BE2C (cell line): ENCODE measurements at regions not wholly inside any gene's neighbourhood (a gene's known extent, or its start where the extent isn't known, plus 50 kb on each side); places are given as distances from the start of the nearest gene placed in this dataset.

Source experiments
- DNase-seq: peaks from one replicate; pipeline ENCODE4 v3.0.0-alpha.2; 2020
- H3K27me3 ChIP-seq: fragments of 250-450 bp; sonication (Bioruptor Pico); 2 replicates; pipeline ENCODE4 v1.5.1; 2020; ENCODE audit warnings: mild to moderate bottlenecking
- H3K36me3 ChIP-seq: fragments of 250-450 bp; sonication (Bioruptor Pico); 2 replicates; pipeline ENCODE4 v1.5.1; 2020; ENCODE audit warnings: mild to moderate bottlenecking
- H3K4me1 ChIP-seq: fragments of 250-450 bp; sonication (Bioruptor Pico); 2 replicates; pipeline ENCODE4 v1.5.1; 2020
- H3K4me3 ChIP-seq: 2 replicates; pipeline ENCODE4 v1.5.1; 2011; ENCODE audit warnings: low read depth, low read length
- H3K9me3 ChIP-seq: fragments of 250-450 bp; sonication (Bioruptor Pico); 2 replicates; pipeline ENCODE4 v1.5.1; 2020
- TF ChIP-seq, protein P1 (sequence below): IDR thresholded peaks from 2 replicates; pipeline ENCODE4 v1.5.1; 2012; ENCODE audit warnings: mild to moderate bottlenecking, low read depth, low read length

DNA sequence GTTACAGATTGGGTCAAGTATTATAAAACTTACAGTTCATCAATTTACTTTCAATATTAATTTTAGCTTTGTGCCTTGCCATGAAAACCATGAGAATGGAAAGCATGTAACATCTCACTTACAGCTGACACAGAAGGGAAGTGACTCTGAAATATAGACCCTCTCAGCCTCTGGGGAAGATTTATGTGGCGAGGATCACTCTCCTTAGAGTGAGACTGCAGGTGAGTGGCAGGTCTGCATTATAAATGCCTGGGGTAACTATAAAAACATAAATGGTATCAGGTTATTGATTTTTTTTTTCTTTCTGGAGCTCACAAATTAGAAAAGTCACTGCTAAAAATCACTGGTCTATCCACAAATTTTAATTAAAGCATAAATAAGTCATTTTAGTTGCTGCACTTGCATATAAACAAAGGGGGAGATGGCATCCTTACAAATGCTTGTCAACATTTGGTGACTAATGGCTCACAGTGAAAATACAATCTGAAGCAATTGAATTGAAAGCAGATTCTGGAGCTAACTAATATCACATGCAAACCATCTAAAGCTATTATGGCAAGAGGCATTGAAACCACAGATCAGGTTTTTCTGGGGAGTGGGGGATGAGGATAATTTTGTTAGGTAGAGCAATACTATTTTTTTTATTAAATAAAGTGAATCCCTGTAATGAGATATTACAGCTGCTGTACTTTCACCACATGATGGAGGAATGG lies 200.9 kb downstream of the TM2D1 start:
- H3K9me3 ChIP-seq, result no peaks in the 10 kb centered on the region
- no peaks in the 10 kb centered on the region for H3K27me3 ChIP-seq
- no peaks in the 10 kb centered on the region for H3K4me1 ChIP-seq
- no peak overlapping the region for H3K4me3 ChIP-seq
- TF ChIP-seq, protein P1, sequence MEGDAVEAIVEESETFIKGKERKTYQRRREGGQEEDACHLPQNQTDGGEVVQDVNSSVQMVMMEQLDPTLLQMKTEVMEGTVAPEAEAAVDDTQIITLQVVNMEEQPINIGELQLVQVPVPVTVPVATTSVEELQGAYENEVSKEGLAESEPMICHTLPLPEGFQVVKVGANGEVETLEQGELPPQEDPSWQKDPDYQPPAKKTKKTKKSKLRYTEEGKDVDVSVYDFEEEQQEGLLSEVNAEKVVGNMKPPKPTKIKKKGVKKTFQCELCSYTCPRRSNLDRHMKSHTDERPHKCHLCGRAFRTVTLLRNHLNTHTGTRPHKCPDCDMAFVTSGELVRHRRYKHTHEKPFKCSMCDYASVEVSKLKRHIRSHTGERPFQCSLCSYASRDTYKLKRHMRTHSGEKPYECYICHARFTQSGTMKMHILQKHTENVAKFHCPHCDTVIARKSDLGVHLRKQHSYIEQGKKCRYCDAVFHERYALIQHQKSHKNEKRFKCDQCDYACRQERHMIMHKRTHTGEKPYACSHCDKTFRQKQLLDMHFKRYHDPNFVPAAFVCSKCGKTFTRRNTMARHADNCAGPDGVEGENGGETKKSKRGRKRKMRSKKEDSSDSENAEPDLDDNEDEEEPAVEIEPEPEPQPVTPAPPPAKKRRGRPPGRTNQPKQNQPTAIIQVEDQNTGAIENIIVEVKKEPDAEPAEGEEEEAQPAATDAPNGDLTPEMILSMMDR, result no peak
- H3K36me3 ChIP-seq, result no peaks in the 10 kb centered on the region
- no peak for DNase-seq

DNA sequence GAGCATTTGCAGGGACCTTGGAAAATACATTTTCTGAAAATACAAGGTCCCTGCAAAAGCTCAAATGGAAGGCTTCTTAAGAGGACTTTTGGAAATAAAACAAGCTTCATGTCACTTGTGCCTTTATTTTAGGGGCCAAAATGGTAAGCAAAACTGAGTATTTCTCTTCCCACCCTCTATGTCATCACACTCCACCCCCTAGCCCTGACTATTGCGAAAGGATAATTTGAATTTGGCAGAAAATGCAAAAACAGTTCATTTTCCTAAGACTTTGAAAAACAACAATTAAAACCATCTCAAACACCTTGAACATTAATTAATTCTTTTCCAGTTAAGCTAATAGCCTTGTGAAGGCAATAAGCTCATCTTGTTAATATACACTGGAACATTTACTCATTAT lies 201.7 kb downstream of the TM2D1 start:
- Histone ChIP-seq H3K4me1 (no peaks in the 10 kb centered on the region), H3K9me3 (no peaks in the 10 kb centered on the region), H3K27me3 (no peaks in the 10 kb centered on the region), H3K4me3 (no peak overlapping the region), H3K36me3 (no peaks in the 10 kb centered on the region)
- DNase-seq, result no peak
- TF ChIP-seq, protein P1, result no peak

DNA sequence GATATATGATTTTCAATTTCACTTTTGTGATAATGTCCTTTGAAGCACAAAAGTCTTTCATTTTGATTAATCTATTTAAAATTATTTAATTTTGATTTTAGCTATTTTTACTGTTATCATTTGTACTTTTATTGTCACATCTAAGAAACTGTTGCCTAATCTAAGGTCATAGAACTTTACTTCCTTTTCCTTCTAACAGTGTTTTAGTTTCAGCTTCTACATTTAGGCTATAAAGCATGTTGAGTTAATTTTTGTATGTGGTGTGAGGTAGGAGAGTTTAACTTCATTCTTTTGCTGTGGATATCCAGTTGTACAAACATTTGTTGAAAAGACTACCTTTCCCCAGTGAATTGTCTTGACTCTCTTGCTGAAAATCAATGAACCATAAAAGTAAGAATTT lies 204.5 kb downstream of the TM2D1 start:
- TF ChIP-seq, protein P1, result no peak
- DNase-seq, result no peak
- H3K4me1 ChIP-seq, result no peaks in the 10 kb centered on the region

DNA sequence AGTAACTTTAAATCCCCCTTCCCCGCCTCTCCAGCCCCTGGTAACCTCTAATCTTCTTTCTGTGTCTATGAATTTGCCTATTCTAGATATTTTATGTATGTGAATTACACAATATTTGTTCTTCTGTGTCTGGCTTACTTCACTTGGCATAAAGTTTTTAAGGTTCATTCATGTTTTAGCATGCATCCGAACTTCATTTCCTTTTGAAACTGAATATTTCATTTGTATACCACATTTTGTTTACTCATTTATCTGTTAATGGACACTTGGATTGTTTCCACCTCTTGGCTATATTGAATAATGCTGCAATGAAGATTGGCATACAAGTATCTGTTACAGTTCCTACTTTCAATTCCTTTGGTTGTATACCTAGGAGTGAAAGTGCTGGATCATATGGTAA lies 205.3 kb downstream of the TM2D1 start:
- H3K36me3 ChIP-seq, result no peaks in the 10 kb centered on the region
- H3K4me3 ChIP-seq, result no peak overlapping the region
- H3K9me3 ChIP-seq, result no peaks in the 10 kb centered on the region
- TF ChIP-seq, protein P1, result no peak
- no peaks in the 10 kb centered on the region for H3K27me3 ChIP-seq
- no peaks in the 10 kb centered on the region for H3K4me1 ChIP-seq
- no peak for DNase-seq

More for the DNA sequence above, 204.5 kb downstream of the TM2D1 start:
- Histone ChIP-seq H3K4me3 (no peak overlapping the region), H3K9me3 (no peaks in the 10 kb centered on the region), H3K27me3 (no peaks in the 10 kb centered on the region), H3K36me3 (no peaks in the 10 kb centered on the region)

DNA sequence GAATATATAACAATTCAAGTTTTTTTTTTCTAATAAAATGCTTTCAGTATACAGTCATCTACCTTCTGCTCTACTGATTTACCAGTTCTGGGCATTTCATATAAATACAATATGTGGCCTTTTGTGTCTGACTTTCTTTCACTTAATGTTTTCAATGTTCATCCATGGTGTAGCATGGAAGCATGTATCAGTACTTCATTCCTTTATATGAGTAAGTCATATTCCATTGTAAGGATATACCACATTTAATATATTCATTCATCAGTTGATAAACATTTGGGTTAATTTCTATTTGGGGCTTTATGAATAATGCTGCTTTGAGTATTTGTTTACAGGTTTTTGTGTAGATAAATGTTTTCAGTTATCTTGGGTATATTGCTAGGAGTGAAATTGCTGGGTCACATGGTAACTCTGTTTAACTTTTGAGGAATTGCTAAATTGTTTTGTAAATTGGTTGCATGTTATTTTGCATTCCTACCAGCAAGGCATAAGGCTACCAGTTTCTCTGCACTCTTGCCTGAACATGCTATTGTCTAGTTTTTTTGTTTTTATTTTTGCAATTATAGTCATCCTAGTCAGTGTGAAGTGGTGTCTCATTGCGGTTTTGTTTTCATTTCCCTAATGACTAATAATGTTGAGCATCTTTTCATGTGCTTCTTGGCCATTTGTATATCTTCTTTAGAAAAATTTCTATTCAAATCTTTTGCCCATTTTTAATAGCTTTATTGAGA lies 206.1 kb downstream of the TM2D1 start:
- Histone ChIP-seq H3K36me3 (no peaks in the 10 kb centered on the region), H3K9me3 (no peaks in the 10 kb centered on the region), H3K27me3 (no peaks in the 10 kb centered on the region), H3K4me3 (no peak overlapping the region), H3K4me1 (no peaks in the 10 kb centered on the region)
- DNase-seq, result no peak
- TF ChIP-seq, protein P1, result no peak

DNA sequence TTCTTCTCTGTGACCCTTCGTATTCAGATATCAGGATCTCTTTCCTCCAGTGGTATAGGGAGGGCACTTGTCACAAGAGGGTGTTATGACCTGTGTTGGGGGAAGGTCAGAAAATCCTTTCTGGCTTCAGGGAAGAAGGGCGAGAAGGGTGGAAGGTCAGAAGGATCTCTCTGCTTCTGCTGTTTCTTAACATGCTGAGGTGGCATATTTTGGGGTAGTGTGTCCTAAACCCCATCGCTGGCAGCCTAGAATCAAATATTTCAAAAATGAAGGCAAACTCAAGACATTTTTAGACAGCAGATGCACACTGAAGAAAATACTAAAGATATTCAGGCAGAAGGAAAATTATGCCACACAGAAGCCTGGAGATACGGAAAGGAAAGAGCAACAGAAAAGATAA lies 207.6 kb downstream of the TM2D1 start:
- no peaks in the 10 kb centered on the region for H3K4me1 ChIP-seq
- no peak for DNase-seq
- H3K4me3 ChIP-seq, result no peak overlapping the region
- TF ChIP-seq, protein P1, result no peak
- H3K36me3 ChIP-seq, result no peaks in the 10 kb centered on the region
- H3K9me3 ChIP-seq, result no peaks in the 10 kb centered on the region
- no peaks in the 10 kb centered on the region for H3K27me3 ChIP-seq
